ENCODE measurements at regions not wholly inside any gene's neighbourhood (a gene's known extent, or its start where the extent isn't known, plus 50 kb on each side); places are given as distances from the start of the nearest gene placed in this dataset.

- Histone ChIP-seq H3K9me3 (ENCODE audit: low read depth) (no peaks in the 10 kb centered on the region), H3F3A (ENCODE audit: insufficient read depth) (peaks cover 2% of the 10 kb centered on the region; the same call in 1 of the 2 replicates), H3K79me2 (ENCODE audit: insufficient read depth) (no peaks in the 10 kb centered on the region), H3K9me2 (ENCODE audit: insufficient read depth) (no peaks in the 10 kb centered on the region), H3K4me1 (ENCODE audit: insufficient read depth) (peaks cover 2% of the 10 kb centered on the region), H3K36me3 (ENCODE audit: low read depth) (no peaks in the 10 kb centered on the region), H2AFZ (no peak overlapping the region), H3K4me3 (no peak overlapping the region), H3K27me3 (replicated peaks; ENCODE audit: insufficient read depth) (peaks cover 43% of the 10 kb centered on the region), H3K27ac (no peak overlapping the region), H4K20me1 (ENCODE audit: insufficient read depth) (no peaks in the 10 kb centered on the region), H3K4me2 (ENCODE audit: unreplicated experiment) (no peak overlapping the region), H3K9ac (no peak overlapping the region)
- no peak for DNase-seq
- 1% methylated on average over 4 of the region's 4 CpGs for WGBS, 2 experiments (ENCODE audit: low coverage in 1 of 2, low lambda C conversion rate in 2 of 2, missing lambda C conversion rate in 2 of 2)
- in situ Hi-C loops (cut with MboI) = no loop called here
- no peak for TF ChIP-seq EZH2phosphoT487 (IDR thresholded peaks at IDR 0.05; ENCODE audit: insufficient read depth, low read depth)
- no peak for TF ChIP-seq EZH2 (IDR thresholded peaks at IDR 0.05; ENCODE audit: insufficient read depth, poor library complexity, severe bottlenecking)
Observed at GRCh38 chr20:22801528-22801927, 217.2 kb upstream of the FOXA2 start.

- Histone ChIP-seq H3K27ac (no peak overlapping the region), H3K9ac (no peak overlapping the region), H3K9me2 (ENCODE audit: insufficient read depth) (no peaks in the 10 kb centered on the region), H3K4me1 (ENCODE audit: insufficient read depth) (no peaks in the 10 kb centered on the region), H3K9me3 (ENCODE audit: low read depth) (no peaks in the 10 kb centered on the region), H3K27me3 (replicated peaks; ENCODE audit: insufficient read depth) (peaks cover 43% of the 10 kb centered on the region), H2AFZ (no peak overlapping the region), H3K79me2 (ENCODE audit: insufficient read depth) (no peaks in the 10 kb centered on the region), H3F3A (ENCODE audit: insufficient read depth) (no peaks in the 10 kb centered on the region), H3K4me3 (no peak overlapping the region), H3K36me3 (ENCODE audit: low read depth) (no peaks in the 10 kb centered on the region), H3K4me2 (ENCODE audit: unreplicated experiment) (no peak overlapping the region), H4K20me1 (ENCODE audit: insufficient read depth) (no peaks in the 10 kb centered on the region)
- no peak for DNase-seq
- in situ Hi-C loops (cut with MboI) = no loop called here
- WGBS, 2 experiments (ENCODE audit: low coverage in 1 of 2, low lambda C conversion rate in 2 of 2, missing lambda C conversion rate in 2 of 2) = 48 to 58% methylated on average over 2 of the region's 2 CpGs
- TF ChIP-seq EZH2phosphoT487 (IDR thresholded peaks at IDR 0.05; ENCODE audit: insufficient read depth, low read depth) (no peak), EZH2 (IDR thresholded peaks at IDR 0.05; ENCODE audit: insufficient read depth, poor library complexity, severe bottlenecking) (no peak)
Observed at GRCh38 chr20:22802296-22802695, 217.9 kb upstream of the FOXA2 start.

GRCh38 chr20:22805219-22805618 lies 220.8 kb upstream of the FOXA2 start:
- Histone ChIP-seq H3K79me2 (ENCODE audit: insufficient read depth) (no peaks in the 10 kb centered on the region), H3K9ac (no peak overlapping the region), H2AFZ (no peak overlapping the region), H3K9me3 (ENCODE audit: low read depth) (no peaks in the 10 kb centered on the region), H3K27ac (no peak overlapping the region), H3K4me3 (no peak overlapping the region), H3K4me1 (ENCODE audit: insufficient read depth) (no peaks in the 10 kb centered on the region), H3K36me3 (ENCODE audit: low read depth) (no peaks in the 10 kb centered on the region), H3F3A (ENCODE audit: insufficient read depth) (no peaks in the 10 kb centered on the region), H4K20me1 (ENCODE audit: insufficient read depth) (no peaks in the 10 kb centered on the region), H3K4me2 (ENCODE audit: unreplicated experiment) (no peak overlapping the region), H3K27me3 (replicated peaks; ENCODE audit: insufficient read depth) (peaks cover 27% of the 10 kb centered on the region), H3K9me2 (ENCODE audit: insufficient read depth) (no peaks in the 10 kb centered on the region)
- DNase-seq = peak; percentile 78
- TF ChIP-seq EZH2 (IDR thresholded peaks at IDR 0.05; ENCODE audit: insufficient read depth, poor library complexity, severe bottlenecking) (no peak), EZH2phosphoT487 (IDR thresholded peaks at IDR 0.05; ENCODE audit: insufficient read depth, low read depth) (no peak)
- in situ Hi-C loops (cut with MboI) = no loop called here
- WGBS, 2 experiments (ENCODE audit: low coverage in 1 of 2, low lambda C conversion rate in 2 of 2, missing lambda C conversion rate in 2 of 2) = 3% methylated on average over 4 of the region's 4 CpGs

- WGBS, 2 experiments (ENCODE audit: low coverage in 1 of 2, low lambda C conversion rate in 2 of 2, missing lambda C conversion rate in 2 of 2) = 53 to 60% methylated on average over 3 of the region's 3 CpGs
- Histone ChIP-seq H3K4me1 (ENCODE audit: insufficient read depth) (no peaks in the 10 kb centered on the region), H3K4me2 (ENCODE audit: unreplicated experiment) (no peak overlapping the region), H3K36me3 (ENCODE audit: low read depth) (no peaks in the 10 kb centered on the region), H3K9me3 (ENCODE audit: low read depth) (no peaks in the 10 kb centered on the region), H4K20me1 (ENCODE audit: insufficient read depth) (no peaks in the 10 kb centered on the region), H3K27me3 (replicated peaks; ENCODE audit: insufficient read depth) (peaks cover 25% of the 10 kb centered on the region), H3F3A (ENCODE audit: insufficient read depth) (no peaks in the 10 kb centered on the region), H3K9me2 (ENCODE audit: insufficient read depth) (no peaks in the 10 kb centered on the region), H3K27ac (no peak overlapping the region), H3K4me3 (no peak overlapping the region), H3K79me2 (ENCODE audit: insufficient read depth) (no peaks in the 10 kb centered on the region), H2AFZ (no peak overlapping the region), H3K9ac (no peak overlapping the region)
- TF ChIP-seq EZH2phosphoT487 (IDR thresholded peaks at IDR 0.05; ENCODE audit: insufficient read depth, low read depth) (no peak), EZH2 (IDR thresholded peaks at IDR 0.05; ENCODE audit: insufficient read depth, poor library complexity, severe bottlenecking) (no peak)
- DNase-seq = no peak
- in situ Hi-C loops (cut with MboI) = no loop called here
Observed at GRCh38 chr20:22805996-22806395, 221.6 kb upstream of the FOXA2 start.

- no peak for DNase-seq
- H3K4me2 ChIP-seq (ENCODE audit: unreplicated experiment) = no peak overlapping the region
- H3K4me1 ChIP-seq (ENCODE audit: insufficient read depth) = no peaks in the 10 kb centered on the region
- H3K9me2 ChIP-seq (ENCODE audit: insufficient read depth) = no peaks in the 10 kb centered on the region
- no peaks in the 10 kb centered on the region for H3K9me3 ChIP-seq (ENCODE audit: low read depth)
- in situ Hi-C loops (cut with MboI) = no loop called here
- no peaks in the 10 kb centered on the region for H4K20me1 ChIP-seq (ENCODE audit: insufficient read depth)
- 40 to 43% methylated on average over 3 of the region's 3 CpGs for WGBS, 2 experiments (ENCODE audit: low coverage in 1 of 2, low lambda C conversion rate in 2 of 2, missing lambda C conversion rate in 2 of 2)
- no peaks in the 10 kb centered on the region for H3K36me3 ChIP-seq (ENCODE audit: low read depth)
- no peak overlapping the region for H3K27ac ChIP-seq
- H3K79me2 ChIP-seq (ENCODE audit: insufficient read depth) = no peaks in the 10 kb centered on the region
- TF ChIP-seq EZH2 (IDR thresholded peaks at IDR 0.05; ENCODE audit: insufficient read depth, poor library complexity, severe bottlenecking) (no peak), EZH2phosphoT487 (IDR thresholded peaks at IDR 0.05; ENCODE audit: insufficient read depth, low read depth) (no peak)
- no peak overlapping the region for H3K4me3 ChIP-seq
- H2AFZ ChIP-seq = no peak overlapping the region
- no peak overlapping the region for H3K9ac ChIP-seq
- H3K27me3 ChIP-seq (replicated peaks; ENCODE audit: insufficient read depth) = peaks cover 15% of the 10 kb centered on the region
- no peaks in the 10 kb centered on the region for H3F3A ChIP-seq (ENCODE audit: insufficient read depth)
Observed at GRCh38 chr20:22807045-22807444, 222.7 kb upstream of the FOXA2 start.
